ENCODE measurements at regions not wholly inside any gene's neighbourhood (a gene's known extent, or its start where the extent isn't known, plus 50 kb on each side); places are given as distances from the start of the nearest gene placed in this dataset.
"Not testable (repeated sequence)": the region's sequence is repeated elsewhere in the genome, so short reads cannot be mapped to it uniquely, and the experiment has no call there.

DNA sequence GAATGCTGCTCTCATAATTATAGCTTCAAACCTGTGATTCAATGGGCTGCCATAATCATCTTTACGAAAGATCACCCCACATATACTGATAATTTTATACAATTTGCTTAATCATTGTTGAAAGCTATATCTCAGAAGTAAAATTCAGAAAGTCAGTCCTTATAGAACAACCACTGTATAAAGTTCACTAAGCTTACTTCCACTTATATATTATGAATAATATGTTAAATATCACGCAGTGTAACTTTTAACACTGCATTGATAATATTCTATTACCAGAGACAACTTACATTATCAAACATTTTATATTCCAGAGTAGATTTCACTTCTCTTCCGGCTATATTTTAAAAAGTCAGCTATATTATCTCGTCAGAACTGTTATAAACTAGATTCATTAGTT lies 550.1 kb upstream of the PCDH20 start:
- no peak for DNase-seq

DNA sequence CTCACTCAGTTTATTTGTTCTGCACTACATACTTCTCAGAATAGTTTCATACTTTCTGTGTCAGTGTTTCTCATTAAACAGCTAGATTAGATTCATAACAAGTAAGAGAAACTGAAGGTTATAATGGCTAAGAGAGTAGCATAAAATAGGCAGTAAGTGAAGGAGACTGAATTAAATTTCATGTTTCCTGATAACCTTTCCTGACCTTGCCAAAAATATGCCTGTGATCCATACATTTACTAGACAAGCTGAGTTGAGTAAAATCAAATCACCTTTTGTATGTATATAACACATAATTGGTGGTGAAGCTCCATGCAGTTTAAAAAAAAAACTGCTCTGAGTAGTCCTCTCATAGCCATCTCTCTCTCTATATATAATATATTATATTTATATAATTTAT lies 545.3 kb upstream of the PCDH20 start:
- DNase-seq = no peak

DNA sequence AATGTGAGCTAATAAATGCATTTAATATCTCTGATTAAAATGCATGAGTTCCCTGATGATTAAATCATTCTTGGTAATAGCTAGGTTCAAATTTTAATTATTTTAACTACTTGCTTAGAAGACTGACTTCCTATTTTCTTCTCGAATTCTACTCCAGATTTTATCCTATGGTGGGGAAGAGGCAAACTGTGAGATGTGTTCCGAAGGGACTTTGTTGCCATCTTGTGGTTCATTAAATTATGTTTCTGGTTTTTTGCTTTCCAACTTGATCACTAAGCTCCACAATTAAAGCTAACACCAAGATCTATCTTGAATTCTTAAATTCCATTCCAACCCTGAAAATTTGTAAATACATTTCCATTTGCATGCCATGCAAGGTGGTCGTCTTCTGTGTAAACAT lies 538.4 kb upstream of the PCDH20 start:
- no peak for DNase-seq

DNA sequence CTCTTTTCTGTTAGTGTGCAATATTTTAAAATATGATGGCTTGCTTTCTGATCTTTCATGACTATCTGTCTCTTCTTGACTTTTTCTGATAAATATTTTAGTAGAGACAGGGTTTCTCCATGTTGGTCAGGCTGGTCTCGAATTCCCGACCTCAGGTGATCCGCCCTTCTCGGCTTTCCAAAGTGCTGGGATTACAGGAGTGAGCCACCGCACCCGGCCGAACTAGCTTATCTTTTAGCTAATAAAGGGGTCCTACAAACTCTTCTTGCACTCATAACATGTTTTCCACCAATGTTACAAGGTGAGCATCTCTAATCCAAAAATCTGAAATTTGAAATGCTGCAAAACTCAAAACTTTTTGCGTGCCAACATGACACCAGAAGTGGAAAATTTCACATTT lies 535.2 kb upstream of the PCDH20 start:
- no peak for DNase-seq

DNA sequence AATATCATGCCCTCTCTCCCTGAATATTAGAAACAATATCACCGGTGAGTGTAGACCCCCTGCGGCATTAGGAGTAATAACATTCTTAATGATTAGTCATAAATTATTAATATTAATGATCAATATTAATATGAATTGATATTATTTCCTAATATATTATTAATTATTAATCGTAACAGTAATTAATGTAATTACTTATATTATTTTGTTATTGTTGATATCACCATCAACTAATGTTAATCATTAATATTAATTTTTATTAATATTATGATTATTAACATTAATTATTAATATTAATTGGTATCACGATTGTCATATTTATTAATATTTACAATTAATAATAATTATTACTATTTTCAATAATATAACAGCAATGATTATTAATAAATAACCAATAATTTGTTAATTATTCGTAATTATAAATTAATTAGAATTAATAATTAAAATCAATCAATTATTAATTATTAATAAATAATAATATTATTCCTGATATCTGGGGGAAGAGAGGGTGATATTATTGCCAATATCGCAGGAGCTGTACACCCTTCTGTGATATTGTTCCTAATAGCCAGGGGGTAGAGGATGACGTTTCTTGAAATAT lies 528.8 kb upstream of the PCDH20 start:
- no peak for DNase-seq

DNA sequence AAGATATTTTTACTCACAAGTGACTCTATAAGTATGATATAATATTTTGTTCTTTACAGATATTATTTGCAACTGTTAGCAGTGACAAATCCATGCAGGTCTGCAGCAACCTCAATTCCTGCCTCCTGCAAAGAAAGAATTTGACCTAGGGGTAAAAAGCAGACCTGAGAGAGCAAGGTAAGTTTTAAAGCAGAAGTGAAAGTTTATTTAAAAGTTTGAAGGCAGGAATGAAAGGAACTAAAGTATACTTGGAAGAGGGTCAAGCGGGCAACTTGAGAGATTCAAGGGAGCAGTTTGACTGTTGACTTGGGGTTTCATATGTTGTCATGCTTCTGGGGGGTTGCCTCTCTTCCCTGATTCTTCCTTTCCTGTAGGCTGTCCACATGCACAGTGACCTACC lies 520.1 kb upstream of the PCDH20 start:
- no peak for DNase-seq

DNA sequence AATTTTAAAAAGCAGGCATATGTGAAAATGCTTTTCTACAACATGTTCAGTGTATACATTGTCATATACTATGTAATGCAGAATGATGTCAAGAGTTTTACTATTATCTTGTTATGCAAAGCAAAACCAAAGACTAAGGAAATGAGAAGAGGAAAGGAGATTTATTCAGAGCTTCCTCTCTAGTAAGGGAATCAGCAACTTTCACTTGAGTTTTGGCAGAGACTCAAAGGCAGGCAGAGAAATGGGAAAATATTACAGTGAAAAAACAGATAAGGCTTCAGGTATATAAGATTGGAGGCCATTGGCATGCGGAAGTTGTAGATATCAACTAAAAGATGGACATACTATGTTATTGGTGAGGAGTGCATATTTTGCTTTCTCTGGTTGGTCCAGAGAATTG lies 512.0 kb upstream of the PCDH20 start:
- no peak for DNase-seq

DNA sequence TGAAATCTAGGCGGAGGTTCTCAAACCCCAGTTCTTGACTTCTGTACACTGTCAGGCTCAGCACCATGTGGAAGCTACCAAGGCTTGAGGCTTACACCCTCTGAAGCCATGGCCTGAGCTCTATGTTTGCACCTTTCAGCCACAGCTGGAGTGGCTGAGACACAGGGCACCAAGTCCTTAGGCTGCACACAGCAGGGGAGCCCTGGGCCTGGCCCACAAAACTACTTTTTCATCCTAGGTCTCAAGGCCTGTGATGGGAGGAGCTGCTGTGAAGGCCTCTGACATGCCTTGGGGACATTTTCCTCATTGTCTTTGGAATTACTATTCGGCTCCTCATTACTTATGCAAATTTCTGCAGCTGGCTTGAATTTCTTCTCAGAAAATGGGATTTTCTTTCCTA lies 503.2 kb upstream of the PCDH20 start:
- DNase-seq = no peak

DNA sequence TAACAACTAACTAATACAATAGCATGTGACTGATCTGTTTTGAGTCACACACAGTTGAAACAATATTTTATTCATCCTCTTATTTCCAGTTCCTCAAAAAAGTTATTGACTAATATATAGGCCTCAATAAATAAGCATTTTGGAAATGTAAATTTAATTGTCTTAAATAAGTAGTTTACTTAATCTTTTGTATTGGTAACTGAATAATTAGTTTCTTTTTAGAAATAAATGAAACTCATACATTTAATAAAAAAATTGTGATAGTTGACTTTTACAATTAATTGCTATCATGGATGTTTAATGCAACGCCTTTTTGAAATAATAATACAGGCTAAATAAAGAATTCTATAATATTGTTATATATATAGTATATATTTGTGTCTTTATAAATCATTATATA lies 500.8 kb upstream of the PCDH20 start:
- no peak for DNase-seq

DNA sequence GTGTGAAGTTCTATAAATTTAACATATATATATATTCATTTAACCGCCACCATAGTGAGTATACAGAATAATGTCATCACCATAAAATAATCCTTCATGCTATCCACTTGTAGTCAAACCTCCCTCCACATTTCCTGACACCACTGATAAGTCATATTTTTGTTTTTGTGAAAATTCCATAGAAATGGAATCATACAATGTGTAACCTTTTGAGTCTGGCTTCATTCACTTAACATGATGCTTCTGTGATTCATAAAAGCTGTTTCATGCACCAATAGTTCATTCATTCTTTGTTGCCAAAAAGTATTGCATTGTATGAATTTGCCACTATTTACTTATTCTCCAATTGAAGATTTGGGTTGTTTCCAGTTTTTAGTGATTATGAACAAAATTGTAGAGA lies 497.5 kb upstream of the PCDH20 start:
- no peak for DNase-seq

DNA sequence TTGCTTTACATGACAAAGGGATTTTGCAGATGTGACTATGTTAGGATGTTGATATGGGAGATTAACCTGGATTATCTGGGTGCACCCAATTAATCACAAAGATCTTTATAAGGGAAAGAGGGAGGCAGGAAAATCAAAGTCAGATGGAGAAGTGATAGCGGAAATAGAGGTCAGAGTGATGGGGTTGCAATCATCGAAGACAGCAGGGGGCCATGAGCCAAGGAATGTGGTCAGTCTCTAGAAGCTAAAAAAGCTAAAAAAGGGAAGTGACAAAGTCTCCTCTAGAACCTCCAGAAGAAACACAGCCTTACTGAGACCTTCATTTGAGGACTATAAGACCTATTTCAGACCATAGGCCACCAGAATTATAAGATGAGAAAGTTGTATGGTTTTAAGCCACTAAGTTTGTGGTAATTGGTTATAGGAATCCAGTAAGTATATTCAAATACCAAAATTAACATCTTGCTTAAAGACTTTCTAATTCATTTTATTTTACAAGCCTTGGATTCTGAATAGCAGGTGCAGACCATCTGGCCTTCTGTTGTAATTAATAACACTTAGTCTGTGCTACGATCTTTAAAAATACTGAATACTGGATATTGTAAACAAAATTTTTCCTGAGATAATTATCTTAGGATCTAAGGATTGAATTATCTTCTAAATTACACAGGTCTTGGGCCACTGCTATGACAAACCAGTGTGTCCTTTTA lies 493.4 kb upstream of the PCDH20 start:
- DNase-seq = no peak

DNA sequence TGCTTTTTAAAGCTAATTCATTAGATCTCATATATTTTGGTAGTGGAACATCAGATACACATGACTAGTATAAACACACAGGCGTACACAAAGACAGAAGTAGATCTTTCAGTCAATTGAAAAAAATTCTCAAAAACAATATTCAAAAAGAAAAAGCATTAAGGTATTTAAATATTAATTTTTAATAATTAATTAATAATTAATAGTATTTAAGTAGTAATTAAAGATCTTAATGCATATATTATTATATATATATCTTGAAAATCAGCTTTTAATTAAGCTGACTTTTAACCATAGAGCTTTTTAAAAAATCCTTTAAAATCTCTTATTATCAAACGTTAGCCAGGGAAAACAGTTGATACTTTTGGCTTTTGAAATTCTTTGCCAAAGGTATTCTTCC lies 489.4 kb upstream of the PCDH20 start:
- no peak for DNase-seq

DNA sequence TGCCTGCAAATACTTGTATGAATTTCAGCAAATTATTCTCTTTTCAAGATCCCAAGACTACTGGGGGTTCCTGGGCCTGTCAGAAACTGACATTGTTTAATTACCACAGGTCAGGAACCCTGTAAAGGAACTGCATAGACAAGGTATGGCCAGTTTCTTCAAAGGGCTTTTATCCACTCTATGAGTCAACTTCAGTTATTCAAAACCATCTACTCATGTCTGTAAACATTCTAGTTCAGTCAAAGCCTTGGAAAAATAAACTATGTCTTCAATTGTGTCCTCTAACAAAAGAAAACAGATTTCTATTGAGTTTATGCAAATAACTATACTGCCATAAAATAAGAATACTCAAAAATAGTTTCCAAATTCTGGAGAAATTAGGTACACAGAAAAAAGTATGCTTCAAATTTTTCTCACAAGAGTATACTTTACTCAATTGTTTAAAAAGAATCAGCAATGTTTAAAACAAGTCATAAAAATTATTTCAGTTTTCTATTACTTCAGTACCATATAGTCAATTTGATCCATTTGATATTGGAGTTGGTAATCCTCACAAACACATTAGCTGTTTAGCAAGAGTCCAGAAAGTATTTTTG lies 486.4 kb upstream of the PCDH20 start:
- DNase-seq = no peak

DNA sequence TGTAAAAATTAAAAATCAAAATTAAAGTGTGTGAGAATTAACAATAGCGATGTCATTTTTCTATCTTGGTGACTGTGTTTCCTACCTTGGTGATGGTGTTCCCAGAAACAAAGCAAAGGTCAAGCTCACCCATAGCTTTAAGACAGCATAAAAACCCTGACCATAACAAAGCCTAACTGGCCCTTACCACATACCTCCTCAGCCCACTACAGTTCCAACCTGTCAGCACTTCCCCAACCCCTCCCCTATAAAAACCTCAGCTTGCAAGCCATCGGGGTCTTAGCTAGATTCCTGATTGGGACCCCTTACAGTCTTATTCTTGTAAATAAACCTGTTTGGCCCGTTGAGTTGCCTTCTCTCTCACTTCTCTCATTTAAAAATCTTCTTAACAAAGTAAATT lies 484.4 kb upstream of the PCDH20 start:
- no peak for DNase-seq

DNA sequence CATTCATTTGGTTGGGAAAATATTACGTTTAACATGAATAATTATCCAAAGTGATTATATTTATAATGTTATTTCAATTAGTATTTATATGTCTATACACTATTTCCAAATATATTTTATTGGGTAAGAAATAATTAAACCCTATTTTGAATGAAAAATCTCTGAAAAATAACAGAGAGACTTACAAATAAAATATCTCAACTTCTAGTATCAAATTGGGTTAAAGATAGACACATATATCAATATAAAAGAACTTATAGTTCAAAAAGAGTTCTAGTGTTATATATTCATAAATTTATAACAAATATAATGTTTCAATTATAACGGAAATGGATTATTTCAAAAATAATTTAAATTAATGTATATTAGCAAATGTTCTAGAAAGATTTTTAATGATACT lies 482.6 kb upstream of the PCDH20 start:
- DNase-seq = no peak

DNA sequence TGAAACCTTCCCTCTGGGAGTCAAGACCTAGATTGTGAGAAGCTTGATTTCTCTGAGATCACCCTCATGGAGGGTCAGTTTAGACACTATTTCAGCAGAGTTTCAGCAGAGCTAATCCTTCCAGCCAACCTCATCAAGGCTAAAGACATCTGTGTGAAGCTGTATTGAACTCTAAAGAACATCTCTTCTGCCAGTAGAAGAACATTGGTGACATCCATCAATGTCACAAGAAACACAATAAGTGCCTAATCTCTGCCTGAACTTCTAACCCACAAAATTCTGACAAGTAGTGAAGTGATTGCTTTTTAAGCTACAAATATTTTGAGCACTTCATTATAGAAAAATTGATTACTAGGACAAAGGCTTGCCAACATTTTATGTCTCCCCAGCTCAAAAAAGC lies 475.8 kb upstream of the PCDH20 start:
- DNase-seq = no peak

DNA sequence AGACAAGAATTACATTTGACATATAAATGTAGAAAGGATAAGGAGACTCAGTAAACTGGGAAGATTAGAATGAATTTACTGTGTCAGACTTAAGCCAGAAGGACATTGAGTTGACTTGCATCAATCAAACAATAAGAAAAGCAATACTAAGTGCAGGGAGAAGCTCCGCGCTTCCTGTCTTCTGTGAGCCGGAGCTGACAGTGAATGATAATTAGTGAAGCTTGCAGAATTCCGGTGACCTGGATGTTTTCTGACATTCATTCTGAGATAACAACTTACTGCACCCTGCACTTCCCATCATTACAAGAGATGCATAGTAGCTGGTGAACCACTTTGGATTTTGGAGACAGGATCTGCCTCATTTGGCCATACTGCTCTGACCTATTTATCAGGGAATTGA lies 469.2 kb upstream of the PCDH20 start:
- no peak for DNase-seq

DNA sequence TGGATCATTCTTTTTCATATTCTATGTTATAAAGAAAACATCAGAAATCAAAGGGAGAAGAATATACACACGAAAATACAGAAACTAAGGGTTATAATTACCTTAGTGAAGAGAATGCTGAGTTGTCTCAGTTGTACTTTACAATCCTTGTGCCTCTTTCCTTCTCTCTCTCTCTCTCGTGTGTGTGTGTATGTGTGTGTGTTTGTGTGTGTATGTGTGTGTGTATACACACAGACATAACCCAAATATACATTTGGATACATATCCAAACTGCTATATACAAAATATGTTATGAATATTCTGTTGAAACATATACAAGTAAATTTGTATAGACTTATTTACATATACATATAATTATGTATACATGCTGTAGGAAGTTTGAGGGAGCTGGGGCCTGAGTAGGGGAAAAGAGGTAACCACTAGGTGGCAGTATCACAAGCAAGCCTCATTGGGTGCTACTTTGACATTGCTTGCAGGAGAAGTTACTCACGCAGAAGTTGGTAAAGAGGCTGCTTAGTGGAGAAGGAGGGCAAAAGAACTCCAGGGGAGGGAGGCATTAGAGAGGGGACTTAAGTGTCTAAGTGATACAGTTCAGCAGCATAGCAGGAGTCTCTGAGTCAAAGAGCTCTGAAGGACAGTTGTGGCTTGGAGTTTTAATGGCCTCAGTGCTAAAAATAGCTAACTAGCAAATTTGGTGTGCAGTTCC lies 465.1 kb upstream of the PCDH20 start:
- no peak for DNase-seq

DNA sequence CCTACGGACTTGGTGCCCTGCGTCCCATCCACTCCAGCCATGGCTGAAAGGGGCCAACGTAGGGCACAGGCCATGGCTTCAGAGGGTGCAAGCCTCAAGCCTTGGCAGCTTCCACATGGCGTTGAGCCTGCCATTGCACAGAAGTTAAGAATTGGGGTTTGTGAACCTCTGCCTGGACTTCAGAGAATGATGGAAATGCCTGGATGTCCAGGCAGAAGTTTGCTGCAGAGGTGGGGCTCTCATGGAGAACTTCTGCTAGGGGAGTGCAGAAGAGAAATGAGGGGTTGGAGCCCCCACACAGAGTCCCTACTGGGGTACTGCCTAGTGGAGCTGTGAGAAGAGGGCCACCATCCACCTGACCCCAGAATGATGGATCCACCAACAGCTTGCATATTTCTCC lies 462.9 kb upstream of the PCDH20 start:
- not testable (repeated sequence) for DNase-seq

DNA sequence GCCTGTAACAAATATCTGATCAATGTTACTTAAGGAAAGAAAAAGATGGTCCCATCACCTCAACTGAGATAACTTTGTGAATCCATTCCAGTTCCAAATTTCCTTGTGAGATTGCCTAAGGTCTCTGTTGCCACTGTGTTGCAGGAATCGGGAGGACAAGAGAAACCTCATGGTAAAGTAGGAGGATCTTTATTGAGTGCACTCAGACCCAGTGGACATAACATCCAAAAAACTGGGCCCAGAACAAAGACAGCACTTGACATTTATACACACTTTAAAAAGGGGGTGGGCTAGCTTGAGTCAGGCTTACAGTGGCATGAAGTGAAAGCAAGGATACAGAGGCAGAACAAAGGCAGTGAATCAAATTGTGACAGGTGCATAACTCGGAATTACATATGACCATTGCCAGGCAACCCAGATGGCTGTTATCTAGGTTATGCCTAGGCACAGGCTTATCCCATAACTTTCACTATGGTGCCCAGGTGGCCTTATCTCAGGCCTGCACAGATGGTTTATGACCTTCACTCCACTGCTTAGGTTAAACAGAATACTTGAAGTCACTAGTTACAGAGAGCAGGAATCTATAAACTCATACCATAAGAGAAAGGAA lies 459.4 kb upstream of the PCDH20 start:
- no peak for DNase-seq

DNA sequence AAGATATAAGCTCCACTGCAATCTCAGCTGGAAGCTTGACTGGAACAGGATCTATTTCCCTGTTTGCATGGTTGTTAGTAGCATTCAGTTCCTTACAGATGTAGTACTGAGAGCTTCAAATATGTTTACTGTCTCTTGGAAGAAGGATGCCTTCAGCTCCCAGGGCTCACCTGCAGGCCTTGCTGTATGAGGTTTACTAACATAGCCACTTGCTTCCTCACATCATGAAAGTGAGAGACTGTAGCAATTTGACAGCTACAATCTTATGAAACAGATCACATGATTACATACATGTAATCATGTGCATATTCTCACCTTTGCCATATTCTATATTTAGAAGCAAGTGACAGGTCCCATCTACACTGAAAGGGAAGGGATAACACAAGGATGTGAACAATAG lies 458.1 kb upstream of the PCDH20 start:
- no peak for DNase-seq

DNA sequence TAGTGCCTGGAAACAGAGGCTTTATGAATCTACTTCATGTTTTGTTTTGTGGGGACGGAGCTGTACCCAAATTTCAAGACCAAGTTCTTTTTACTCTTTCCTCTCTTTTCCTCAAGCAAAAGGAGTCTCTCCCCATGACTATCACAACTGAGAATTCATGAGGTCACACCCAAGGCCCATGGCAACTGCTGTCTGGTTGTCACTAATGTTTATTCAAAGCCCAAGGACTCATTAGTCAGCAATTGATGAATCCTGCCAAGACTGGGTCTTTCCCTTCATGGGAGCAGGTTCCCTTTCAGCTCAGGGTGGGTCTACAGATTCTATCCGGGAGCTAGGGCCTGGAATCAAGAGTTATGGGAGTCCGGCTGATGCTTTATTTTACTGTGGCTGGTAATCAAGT lies 441.5 kb upstream of the PCDH20 start:
- no peak for DNase-seq

DNA sequence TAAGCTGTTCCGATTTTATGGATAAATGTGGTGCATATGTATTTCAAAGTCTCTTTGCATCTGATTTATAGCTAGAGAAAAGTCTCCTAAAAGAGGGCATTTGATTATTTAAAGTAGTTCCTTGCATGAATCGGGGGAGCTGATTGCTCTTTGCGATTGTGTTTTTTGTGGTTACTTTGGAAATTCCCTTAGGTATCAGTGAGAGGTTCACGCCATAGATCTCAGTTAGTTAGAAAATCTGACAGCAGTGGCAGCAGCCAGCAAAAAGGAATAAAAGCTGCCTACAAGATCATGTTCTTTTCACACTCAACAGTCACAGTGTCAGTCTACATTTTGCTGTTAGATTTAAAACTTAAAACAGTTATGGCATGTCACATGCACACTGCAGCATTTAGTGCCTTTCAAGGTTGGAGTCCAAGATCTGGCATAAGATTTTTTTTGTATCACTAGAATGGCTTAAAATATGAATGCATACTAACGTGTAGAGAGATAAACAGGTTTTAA lies 436.5 kb upstream of the PCDH20 start:
- DNase-seq = no peak

DNA sequence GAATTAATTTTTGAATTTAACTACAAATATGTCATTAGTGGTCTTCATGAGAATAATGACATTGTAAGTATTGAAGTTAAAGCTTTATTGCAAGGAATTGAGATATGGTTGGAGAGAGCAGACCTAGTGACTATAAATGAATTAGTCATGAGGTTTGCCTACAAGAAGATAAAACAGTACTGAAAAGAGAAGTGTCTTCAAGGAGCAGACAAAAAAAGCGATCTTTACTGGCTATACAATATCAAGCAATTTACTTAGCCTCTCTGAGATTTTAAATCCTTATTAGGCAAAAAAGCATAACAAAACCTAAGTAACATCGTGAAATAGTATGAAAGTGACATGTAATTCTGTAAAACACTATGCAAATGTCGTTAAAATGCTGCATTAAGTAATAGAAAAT lies 435.1 kb upstream of the PCDH20 start:
- no peak for DNase-seq

Measured in NCI-H446 treated with DMSO at 0.1 percent for 48 hours (cell line).